Heart left ventricle (tissue), 13 donors: ENCODE measurements at regions not wholly inside any gene's neighbourhood (a gene's known extent, or its start where the extent isn't known, plus 50 kb on each side); places are given as distances from the start of the nearest gene placed in this dataset.

Source experiments
- POLR2A ChIP-seq, 2 donors: fragments of 450-650 bp; IDR thresholded peaks; one replicate each; pipeline ENCODE4 v1.6.1; 2017; ENCODE audit warnings: antibody characterized with exemption in 2 of 2, mild to moderate bottlenecking in 2 of 2, moderate library complexity in 2 of 2
- TF ChIP-seq, protein P1 (sequence below), 12 donors: fragments of 200-600 bp; sonication (generic) in 4 of 12; IDR thresholded peaks; one replicate each; pipeline versions ENCODE4 v1.5.0 to v1.8.0; 2018 to 2022; ENCODE audit warnings: antibody characterized with exemption in 12 of 12, mild to moderate bottlenecking in 5 of 12
- donor health status: ischemic (EF 13 %, LVEDD 7.1; RV severe dilation, severe dysfunction).
- donor health status: DM: no; HTN: yes; CAD: no.
- donor health status: DM: no; HTN: no; CAD: no.
- donor health status: ischemic (EF 25% LVEDD 6.9; RV normal size, moderate dysfunction).
- donor health status: ischemic (EF 25% LVEDD 5.7; RV mildly dilated, moderate dysfunction).
- donor health status: ischemic (EF 35%, LVEDD 5.7; RV mildly dilated, moderate dysfunction).
- donor health status: nonischemic (EF 11% LVEDD 7.7; RV severe dilation, severe dysfunction).
- donor health status: DM: yes; HTN: yes; CAD: no.
- donor health status: PGD.
- donor health status: ischemic (EF 29% LVEDD 5.4; RV normal size, mild dysfunction).
- donor health status: nonischemic (EF 23%, LVEDD 6.1; RV moderate dilation, normal function).

GRCh38 chr1:38608202-38608864 is 251.2 kb downstream of the RRAGC start:
- no peak for TF ChIP-seq POLR2A (IDR thresholded peaks at IDR 0.05)
- TF ChIP-seq, protein P1, sequence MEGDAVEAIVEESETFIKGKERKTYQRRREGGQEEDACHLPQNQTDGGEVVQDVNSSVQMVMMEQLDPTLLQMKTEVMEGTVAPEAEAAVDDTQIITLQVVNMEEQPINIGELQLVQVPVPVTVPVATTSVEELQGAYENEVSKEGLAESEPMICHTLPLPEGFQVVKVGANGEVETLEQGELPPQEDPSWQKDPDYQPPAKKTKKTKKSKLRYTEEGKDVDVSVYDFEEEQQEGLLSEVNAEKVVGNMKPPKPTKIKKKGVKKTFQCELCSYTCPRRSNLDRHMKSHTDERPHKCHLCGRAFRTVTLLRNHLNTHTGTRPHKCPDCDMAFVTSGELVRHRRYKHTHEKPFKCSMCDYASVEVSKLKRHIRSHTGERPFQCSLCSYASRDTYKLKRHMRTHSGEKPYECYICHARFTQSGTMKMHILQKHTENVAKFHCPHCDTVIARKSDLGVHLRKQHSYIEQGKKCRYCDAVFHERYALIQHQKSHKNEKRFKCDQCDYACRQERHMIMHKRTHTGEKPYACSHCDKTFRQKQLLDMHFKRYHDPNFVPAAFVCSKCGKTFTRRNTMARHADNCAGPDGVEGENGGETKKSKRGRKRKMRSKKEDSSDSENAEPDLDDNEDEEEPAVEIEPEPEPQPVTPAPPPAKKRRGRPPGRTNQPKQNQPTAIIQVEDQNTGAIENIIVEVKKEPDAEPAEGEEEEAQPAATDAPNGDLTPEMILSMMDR (IDR thresholded peaks at IDR 0.05) = peak; percentile 33 to 72 (median 44)
